IMR-90 (cell line): ENCODE measurements at regions not wholly inside any gene's neighbourhood (a gene's known extent, or its start where the extent isn't known, plus 50 kb on each side); places are given as distances from the start of the nearest gene placed in this dataset.

Experiments
- ATAC-seq: fragments of 200-7000 bp; cut with Tn5 transposase; 2 replicates; pipeline ENCODE4 v1.9.1; 2020; ENCODE audit warnings: low read depth, mild to moderate bottlenecking, moderate library complexity
- BruUV-seq: library from RNA; stranded (reverse); fragments of 400-500 nt; replicated peaks from 2 replicates; lab custom pipeline; 2021; lab: Mats Ljungman, UMichigan
- CTCF ChIA-PET: fragments of 300-600 bp; formaldehyde crosslinking; extraction: SDS; loops from one replicate; lab custom pipeline; 2021; ENCODE audit warnings: antibody characterized with exemption; lab: Yijun Ruan, JAX
- POLR2A ChIA-PET: fragments of 300-600 bp; sonication (Branson Sonifier 250); formaldehyde crosslinking; loops from one replicate; lab custom pipeline; 2022; ENCODE audit warnings: antibody characterized with exemption; ENCODE audit not compliant: unreplicated experiment; lab: Charles Lee
- DNase-seq: peaks from one replicate; pipeline ENCODE4 v3.0.0; 2013
- H2AFZ ChIP-seq: replicated peaks from 2 replicates; pipeline ENCODE3; 2013; ENCODE audit warnings: low read length, mild to moderate bottlenecking; ENCODE audit not compliant: poor library complexity
- H2AK5ac ChIP-seq: 2 replicates; pipeline ENCODE4 v1.6.1; 2013; ENCODE audit warnings: low read depth, low read length, inconsistent platforms
- H2AK9ac ChIP-seq: replicated peaks from 2 replicates; pipeline ENCODE3; 2013; ENCODE audit warnings: mild to moderate bottlenecking, low read depth, low read length, moderate library complexity; ENCODE audit not compliant: poor library complexity
- H2BK120ac ChIP-seq: 2 replicates; pipeline ENCODE4 v1.6.1; 2013; ENCODE audit warnings: low read depth, low read length, inconsistent platforms
- H2BK15ac ChIP-seq: 3 replicates; pipeline ENCODE4 v1.6.1; 2013; ENCODE audit warnings: low read depth, low read length, inconsistent platforms
- H2BK20ac ChIP-seq: 2 replicates; pipeline ENCODE4 v1.6.1; 2013; ENCODE audit warnings: low read depth, mild to moderate bottlenecking, inconsistent platforms, low read length, moderate library complexity
- H2BK5ac ChIP-seq: 2 replicates; pipeline ENCODE4 v1.6.1; 2013; ENCODE audit warnings: mild to moderate bottlenecking, low read depth, low read length, inconsistent platforms; ENCODE audit not compliant: poor library complexity, severe bottlenecking
- H3K14ac ChIP-seq: replicated peaks from 2 replicates; pipeline ENCODE4 v1.6.1; 2013; ENCODE audit warnings: low read depth, low read length, inconsistent platforms
- H3K18ac ChIP-seq: 2 replicates; pipeline ENCODE4 v1.6.1; 2013; ENCODE audit warnings: low read depth, low read length, control low read depth
- H3K23ac ChIP-seq: 2 replicates; pipeline ENCODE4 v1.6.1; 2013; ENCODE audit warnings: low read depth, low read length, inconsistent platforms
- H3K27ac ChIP-seq: 2 replicates; pipeline ENCODE4 v1.5.1; 2013; ENCODE audit warnings: mild to moderate bottlenecking, control low read depth, low read length; ENCODE audit not compliant: insufficient read depth
- H3K27me3 ChIP-seq: 2 replicates; pipeline ENCODE4 v1.6.1; 2013; ENCODE audit warnings: low read length; ENCODE audit not compliant: control insufficient read depth, insufficient read depth
- H3K36me3 ChIP-seq: 2 replicates; pipeline ENCODE4 v1.6.1; 2013; ENCODE audit warnings: low read length, mixed read lengths; ENCODE audit not compliant: control insufficient read depth, insufficient read depth
- H3K4ac ChIP-seq: 2 replicates; pipeline ENCODE4 v1.6.1; 2013; ENCODE audit warnings: low read depth, low read length, inconsistent platforms
- H3K4me1 ChIP-seq: 2 replicates; pipeline ENCODE4 v1.6.1; 2013; ENCODE audit warnings: low read length, mixed read lengths; ENCODE audit not compliant: control insufficient read depth, insufficient read depth
- H3K4me2 ChIP-seq: 2 replicates; pipeline ENCODE4 v1.6.1; 2013; ENCODE audit warnings: low read depth, mild to moderate bottlenecking, control low read depth, low read length, moderate library complexity
- H3K4me3 ChIP-seq: 2 replicates; pipeline ENCODE4 v1.5.1; 2013; ENCODE audit warnings: low read depth, mild to moderate bottlenecking, control low read depth, low read length, moderate library complexity; ENCODE audit not compliant: insufficient read depth
- H3K56ac ChIP-seq: 2 replicates; pipeline ENCODE4 v1.6.1; 2013; ENCODE audit warnings: low read length, inconsistent platforms; ENCODE audit not compliant: insufficient read depth; ENCODE audit errors: extremely low read depth
- H3K79me1 ChIP-seq, 2 experiments: 2 replicates each; pipeline ENCODE4 v1.6.1; 2013; ENCODE audit warnings: low read length in 2 of 2, inconsistent platforms in 1 of 2, low read depth in 1 of 2
- H3K9ac ChIP-seq: 2 replicates; pipeline ENCODE4 v1.6.1; 2013; ENCODE audit warnings: low read depth, low read length, control low read depth
- H3K9me1 ChIP-seq: 2 replicates; pipeline ENCODE4 v1.6.1; 2013; ENCODE audit warnings: low read length, inconsistent platforms; ENCODE audit not compliant: insufficient read depth
- H3K9me3 ChIP-seq: 2 replicates; pipeline ENCODE4 v1.6.1; 2013; ENCODE audit warnings: low read length; ENCODE audit not compliant: control insufficient read depth, insufficient read depth
- H4K20me1 ChIP-seq: 2 replicates; pipeline ENCODE4 v1.6.1; 2013; ENCODE audit warnings: low read length, inconsistent platforms; ENCODE audit not compliant: insufficient read depth
- H4K5ac ChIP-seq: 2 replicates; pipeline ENCODE4 v1.6.1; 2013; ENCODE audit warnings: mild to moderate bottlenecking, low read depth, low read length, control low read depth
- H4K8ac ChIP-seq, 2 experiments: 2 replicates each; pipeline ENCODE4 v1.6.1; 2013; ENCODE audit warnings: low read depth in 2 of 2, low read length in 2 of 2, control low read depth in 1 of 2, inconsistent platforms in 1 of 2
- H4K91ac ChIP-seq: 2 replicates; pipeline ENCODE4 v1.6.1; 2013; ENCODE audit warnings: low read depth, low read length, inconsistent platforms; ENCODE audit not compliant: insufficient read depth
- CTCF ChIP-seq: conservative IDR thresholded peaks from 2 replicates; pipeline ENCODE4 v1.5.1; 2012; ENCODE audit warnings: mild to moderate bottlenecking, low read depth, low read length, improper control_type of control experiment
- FOS ChIP-seq: fragments of 150-350 bp; IDR thresholded peaks from 2 replicates; pipeline ENCODE4 v1.6.1; 2016; ENCODE audit warnings: low read depth, low read length
- RAD21 ChIP-seq: IDR thresholded peaks from 2 replicates; pipeline ENCODE4 v1.6.1; 2012; ENCODE audit warnings: low read length, improper control_type of control experiment
- WGBS, 2 experiments: methylation state at CpG; one replicate each; pipeline versions ENCODE4 v1.1.5 to v1.1.7; 2013; ENCODE audit warnings: missing lambda C conversion rate in 2 of 2; ENCODE audit not compliant: insufficient read length in 1 of 2; ENCODE audit errors: extremely low coverage in 2 of 2; 5-methylcytosine and 5-hydroxymethylcytosine counted together
- dilution Hi-C: fragments of 300-500 bp; cut with HindIII; formaldehyde crosslinking; loops from one replicate; pipeline ENCODE4 v1.14.3; 2018; ENCODE audit warnings: low sequenced_read_pairs; ENCODE audit not compliant: unreplicated experiment
- in situ Hi-C: fragments of 300-500 bp; cut with MboI; formaldehyde crosslinking; loops from 3 replicates; pipeline ENCODE4 v1.14.3; 2019; ENCODE audit warnings: low sequenced_read_pairs, inconsistent platforms, mixed read lengths
- intact Hi-C: fragments of 100-400 bp; cut with micrococcal nuclease; formaldehyde crosslinking; loops from 2 replicates; pipeline ENCODE4 v1.10.0; 2022

GRCh38 chr10:128646956-128647355 is 520.7 kb upstream of the MKI67 start:
- Histone ChIP-seq H2BK15ac (no peak overlapping the region), H3K56ac (no peak overlapping the region), H3K18ac (no peak overlapping the region), H4K91ac (no peak overlapping the region), H3K4me1 (no peaks in the 10 kb centered on the region), H3K79me1 (no peaks in the 10 kb centered on the region), H3K14ac (no peak overlapping the region), H4K5ac (no peak overlapping the region), H4K20me1 (no peaks in the 10 kb centered on the region), H3K23ac (no peak overlapping the region), H2BK120ac (no peak overlapping the region), H3K27ac (no peak overlapping the region), H2AK9ac (no peak overlapping the region), H3K9me3 (peaks cover 17% of the 10 kb centered on the region), H3K4me3 (no peak overlapping the region), H2BK20ac (no peak overlapping the region), H2AFZ (no peak overlapping the region), H4K8ac (no peak overlapping the region), H3K9me1 (no peaks in the 10 kb centered on the region), H2AK5ac (no peak overlapping the region), H3K9ac (no peak overlapping the region), H3K36me3 (no peaks in the 10 kb centered on the region), H2BK5ac (no peak overlapping the region), H3K4ac (no peak overlapping the region), H3K4me2 (no peak overlapping the region), H3K27me3 (no peaks in the 10 kb centered on the region)
- 46% methylated on average over 2 of the region's 10 CpGs; no CpG with 5 or more reads in 1 of the 2 experiments for WGBS, 2 experiments
- DNase-seq (no peak), ATAC-seq (no peak)
- intact Hi-C loops, result no loop called here
- dilution Hi-C loops, result no loop called here
- no peak for TF ChIP-seq RAD21
- TF ChIP-seq CTCF, result no peak
- TF ChIP-seq FOS, result no peak
- CTCF ChIA-PET, result no interaction called here
- BruUV-seq, result no TSS peak
- in situ Hi-C loops, result no loop called here
- POLR2A ChIA-PET, result no interaction called here
